NCI-H146 treated with DMSO at 0.1 percent for 48 hours (cell line): ENCODE measurements at regions not wholly inside any gene's neighbourhood (a gene's known extent, or its start where the extent isn't known, plus 50 kb on each side); places are given as distances from the start of the nearest gene placed in this dataset.
"Not testable (repeated sequence)": the region's sequence is repeated elsewhere in the genome, so short reads cannot be mapped to it uniquely, and the experiment has no call there.

ENCODE experiments used
- DNase-seq: peaks from one replicate; lab custom pipeline; 2025; ENCODE audit not compliant: unreplicated experiment; lab: John Stamatoyannopoulos, UW

GRCh38 chr5:23103566-23103965 lies 250.4 kb upstream of the CDH12 start:
- no peak for DNase-seq

- DNase-seq = not testable (repeated sequence)
These were observed 242.3 kb upstream of the CDH12 start for GRCh38 chr5:23095418-23095817.

- no peak for DNase-seq
These were observed 236.1 kb upstream of the CDH12 start for GRCh38 chr5:23089286-23089685.

DNA sequence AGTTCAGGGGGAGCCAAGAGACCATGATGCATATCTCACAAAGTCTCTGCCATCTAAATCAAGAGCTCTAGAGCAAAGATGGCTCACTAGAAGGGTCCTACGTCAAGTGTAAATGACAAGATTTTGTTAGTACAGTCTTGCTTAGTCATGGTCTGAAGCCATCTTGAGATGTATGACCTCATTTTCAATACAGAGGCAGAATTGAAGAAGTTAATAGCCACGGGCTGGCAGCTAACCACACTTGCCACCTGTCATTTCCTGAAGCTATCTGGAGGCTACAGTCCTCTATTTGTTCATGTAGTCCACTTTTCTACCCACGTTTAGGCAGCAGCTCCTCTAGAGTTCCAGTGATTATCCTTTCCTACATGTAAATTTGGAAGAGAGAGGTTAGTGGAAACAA lies 231.7 kb upstream of the CDH12 start:
- DNase-seq = no peak

GRCh38 chr5:23072179-23072578 lies 219.0 kb upstream of the CDH12 start:
- no peak for DNase-seq

GRCh38 chr5:23071682-23072081 lies 218.5 kb upstream of the CDH12 start:
- DNase-seq = no peak

- DNase-seq = no peak
These were observed 211.6 kb upstream of the CDH12 start for GRCh38 chr5:23064710-23065109.

DNA sequence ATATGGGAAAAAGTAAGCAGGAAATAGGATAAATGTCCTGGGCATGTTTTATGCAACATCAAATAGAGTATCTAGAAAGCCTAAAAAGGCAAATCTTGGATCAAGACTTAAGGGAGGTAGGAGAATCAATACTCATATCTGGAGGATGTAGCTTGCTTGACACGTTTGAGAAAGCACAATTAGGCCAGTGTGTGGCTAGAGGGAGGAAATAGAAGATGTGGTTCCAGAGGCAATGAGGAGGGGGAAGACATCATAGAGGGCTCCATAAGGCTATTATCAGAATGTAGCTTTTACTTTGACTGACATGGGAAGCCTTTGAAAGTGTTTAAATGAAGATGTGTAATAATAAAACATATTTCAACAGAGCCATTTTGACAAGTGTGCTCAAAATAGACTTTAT lies 200.7 kb upstream of the CDH12 start:
- DNase-seq = no peak

DNA sequence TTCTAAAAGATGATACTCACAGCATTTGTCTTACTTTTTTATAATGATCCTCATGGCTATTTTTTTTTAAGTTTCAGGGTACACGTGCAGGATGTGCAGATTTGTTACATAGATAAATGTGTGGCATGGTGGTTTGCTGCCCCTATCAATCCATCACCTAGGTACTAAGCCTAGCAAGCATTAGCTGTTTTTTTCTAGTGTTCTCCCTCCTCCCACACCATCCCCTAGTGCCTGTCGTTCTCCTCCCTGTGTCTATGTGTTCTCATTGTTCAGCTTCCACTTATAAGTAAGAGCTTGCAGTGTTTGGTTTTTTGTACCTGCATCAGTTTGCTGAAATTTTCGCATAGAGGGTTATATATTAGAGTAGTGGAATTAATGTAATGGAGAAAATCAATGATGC lies 189.1 kb upstream of the CDH12 start:
- DNase-seq = no peak

- DNase-seq = no peak
These were observed 182.5 kb upstream of the CDH12 start for GRCh38 chr5:23035555-23036090.

DNA sequence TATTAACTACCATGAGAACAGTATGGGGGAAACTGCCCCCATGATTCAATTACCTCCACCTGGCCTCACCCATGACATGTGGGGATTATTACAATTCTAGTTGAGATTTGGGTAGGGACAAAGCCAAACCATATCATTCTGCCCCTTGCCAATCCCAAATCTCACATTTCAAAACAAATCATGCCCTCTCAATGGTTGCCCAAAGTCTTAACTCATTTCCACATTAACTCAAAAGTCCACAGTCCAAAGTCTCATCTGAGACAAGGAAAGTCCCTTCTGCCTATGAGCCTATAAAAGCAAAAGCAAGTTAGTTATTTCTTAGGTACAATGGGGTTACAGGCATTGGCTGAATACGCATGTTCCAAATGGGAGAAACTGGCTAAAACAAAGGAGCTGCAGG lies 180.7 kb upstream of the CDH12 start:
- no peak for DNase-seq

- no peak for DNase-seq
These were observed 176.1 kb upstream of the CDH12 start for GRCh38 chr5:23029290-23029689.

DNA sequence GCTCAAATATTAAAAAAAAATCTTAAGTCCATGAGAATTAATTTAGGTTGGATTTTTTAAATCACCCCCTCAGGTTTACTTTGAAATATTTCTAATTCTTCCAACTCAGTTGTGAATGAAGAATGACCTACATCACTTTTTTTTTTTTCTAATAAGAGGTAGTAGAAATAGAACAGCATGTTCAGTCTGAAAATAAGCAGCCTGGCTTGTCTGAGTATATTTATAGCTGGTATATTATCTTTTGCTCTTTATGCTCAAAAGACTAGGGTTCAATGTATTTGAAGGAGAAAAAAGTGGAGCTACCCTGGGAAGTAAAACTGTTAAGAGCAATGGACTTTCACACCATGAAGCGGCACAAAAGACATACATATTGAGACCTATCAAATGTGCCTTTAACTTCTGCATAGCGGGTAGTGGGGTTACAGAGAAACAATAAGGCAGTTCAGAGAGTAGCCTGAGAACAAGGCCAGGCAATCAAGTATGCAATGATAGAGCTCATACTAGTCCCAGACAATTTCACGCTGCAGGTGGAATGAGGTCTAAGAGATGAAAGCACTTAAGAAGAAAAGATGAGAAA lies 175.4 kb upstream of the CDH12 start:
- DNase-seq = no peak

GRCh38 chr5:23027830-23028229 lies 174.7 kb upstream of the CDH12 start:
- no peak for DNase-seq

DNA sequence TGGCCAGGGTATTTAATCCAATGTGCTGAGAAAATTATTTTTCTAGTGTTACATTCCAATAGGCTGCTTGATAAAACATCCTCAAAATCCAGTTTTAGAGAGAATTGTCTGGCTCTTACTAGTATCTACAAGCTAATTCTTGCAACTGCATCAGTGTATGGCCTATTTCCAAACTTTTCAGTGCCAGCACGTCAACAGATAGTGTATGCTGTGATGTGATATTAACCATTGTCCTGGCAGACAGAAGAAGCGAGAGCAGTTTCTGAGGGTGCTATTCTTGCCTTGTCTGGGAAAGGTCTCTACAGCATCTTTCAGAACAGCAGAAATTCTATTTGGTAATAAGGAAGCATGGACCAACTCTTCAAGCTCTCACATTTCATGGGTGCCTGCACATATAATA lies 174.2 kb upstream of the CDH12 start:
- no peak for DNase-seq

DNA sequence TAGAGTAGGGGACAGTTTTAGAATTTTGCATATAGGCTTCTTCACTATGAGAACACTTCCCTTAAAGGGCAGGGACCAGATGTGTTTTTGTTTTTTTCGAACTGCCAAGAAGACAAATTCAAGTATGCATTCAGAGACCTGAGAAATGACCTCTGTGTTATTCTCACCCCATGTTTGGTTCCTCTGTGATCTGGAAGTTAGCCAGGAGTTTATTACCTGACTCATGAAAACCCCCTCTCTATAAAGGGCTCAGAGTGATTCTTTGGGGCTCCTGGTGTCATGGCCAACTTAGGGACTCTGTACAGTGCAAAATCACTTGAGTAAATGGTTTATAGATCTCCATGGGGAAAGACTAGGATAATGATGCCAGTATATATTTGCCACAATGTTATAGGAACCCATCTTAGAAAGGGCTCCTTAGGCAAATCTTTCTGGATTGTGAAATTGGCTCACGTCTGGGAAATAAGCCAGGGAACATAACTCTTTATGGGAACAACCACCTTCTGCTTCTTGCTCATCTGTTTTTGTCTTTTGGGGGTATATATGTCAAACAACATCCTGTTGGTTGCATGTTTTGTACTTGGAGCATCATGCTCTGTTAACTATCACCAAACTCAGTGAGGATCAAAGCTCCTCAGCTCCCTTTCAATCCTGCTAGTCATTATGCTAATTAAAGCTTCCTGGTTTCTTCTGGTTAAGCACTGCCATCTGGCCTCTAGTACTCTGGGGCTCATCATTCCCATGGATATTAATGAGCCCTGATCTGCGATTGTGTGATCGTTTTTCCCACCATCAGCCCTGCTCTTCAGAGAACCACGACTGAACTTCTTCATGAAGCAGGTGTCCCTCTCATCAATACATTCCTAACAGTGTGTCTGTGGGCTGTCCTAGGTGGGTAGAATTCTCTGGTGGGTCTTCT lies 173.4 kb upstream of the CDH12 start:
- no peak for DNase-seq

DNA sequence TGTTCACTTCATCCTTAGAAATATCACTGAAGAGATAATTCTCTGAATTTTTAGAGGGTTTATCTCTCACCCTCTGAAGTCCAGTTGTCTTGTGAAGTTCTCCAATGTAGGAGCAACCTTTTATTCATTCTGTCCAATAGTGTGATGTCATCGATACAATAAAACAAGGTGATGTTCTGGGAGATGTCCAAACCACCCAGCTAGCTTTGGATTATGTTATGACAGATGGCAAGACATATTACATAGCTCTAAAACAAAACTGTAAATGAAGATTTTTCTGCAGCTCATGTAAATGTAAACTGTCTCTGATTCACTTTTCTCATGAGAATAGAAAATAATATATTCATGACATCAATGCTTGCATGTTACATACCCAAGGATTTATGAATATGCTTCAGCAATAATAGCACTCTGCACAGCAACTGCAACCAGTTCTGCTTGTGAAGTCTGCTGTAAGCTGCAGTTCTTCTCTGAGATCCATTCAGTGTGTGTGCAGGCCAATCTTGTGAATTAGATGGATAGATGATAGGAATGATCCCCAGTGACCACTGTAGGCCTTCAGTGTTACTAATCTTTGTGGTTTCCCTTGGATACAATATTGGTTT lies 172.6 kb upstream of the CDH12 start:
- no peak for DNase-seq

DNA sequence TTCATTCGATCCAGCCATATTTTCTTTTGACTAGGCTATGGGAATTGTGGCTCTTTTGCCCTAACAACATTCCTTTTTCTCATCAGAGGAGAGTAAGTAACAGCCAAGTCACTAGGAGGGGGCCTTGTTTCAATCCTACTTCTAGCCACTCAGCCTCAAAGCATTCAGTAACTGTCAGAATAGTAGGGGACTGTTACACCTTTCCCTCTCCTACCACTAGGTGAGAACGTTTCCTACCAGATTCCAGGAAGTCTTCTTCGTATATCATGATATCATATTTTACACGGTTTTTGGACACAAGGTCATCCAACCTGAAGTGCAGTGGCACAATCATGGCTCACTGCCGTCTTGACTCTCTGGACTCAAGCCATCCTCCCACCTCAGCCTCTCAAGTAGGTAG lies 171.3 kb upstream of the CDH12 start:
- no peak for DNase-seq

DNA sequence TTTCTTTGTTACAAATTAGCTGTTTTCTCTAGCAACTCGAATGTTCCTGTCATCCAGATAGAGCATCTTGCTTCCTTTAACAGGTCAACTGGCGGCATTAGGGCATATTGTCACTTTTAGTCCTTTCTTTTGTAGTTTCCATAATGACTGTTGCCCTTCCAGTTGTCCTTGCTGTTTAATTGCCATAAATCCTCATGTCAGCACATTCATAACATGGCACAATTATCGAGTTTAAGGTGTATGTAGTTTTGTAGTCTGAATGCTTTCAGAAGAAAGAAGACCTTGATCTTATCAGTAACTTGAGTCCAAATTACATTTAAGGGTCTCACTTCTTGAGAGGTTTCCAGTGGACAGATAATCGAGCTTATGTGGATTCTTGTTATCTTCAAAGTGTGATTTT lies 161.7 kb upstream of the CDH12 start:
- no peak for DNase-seq

- no peak for DNase-seq
These were observed 161.1 kb upstream of the CDH12 start for GRCh38 chr5:23014266-23014665.

DNA sequence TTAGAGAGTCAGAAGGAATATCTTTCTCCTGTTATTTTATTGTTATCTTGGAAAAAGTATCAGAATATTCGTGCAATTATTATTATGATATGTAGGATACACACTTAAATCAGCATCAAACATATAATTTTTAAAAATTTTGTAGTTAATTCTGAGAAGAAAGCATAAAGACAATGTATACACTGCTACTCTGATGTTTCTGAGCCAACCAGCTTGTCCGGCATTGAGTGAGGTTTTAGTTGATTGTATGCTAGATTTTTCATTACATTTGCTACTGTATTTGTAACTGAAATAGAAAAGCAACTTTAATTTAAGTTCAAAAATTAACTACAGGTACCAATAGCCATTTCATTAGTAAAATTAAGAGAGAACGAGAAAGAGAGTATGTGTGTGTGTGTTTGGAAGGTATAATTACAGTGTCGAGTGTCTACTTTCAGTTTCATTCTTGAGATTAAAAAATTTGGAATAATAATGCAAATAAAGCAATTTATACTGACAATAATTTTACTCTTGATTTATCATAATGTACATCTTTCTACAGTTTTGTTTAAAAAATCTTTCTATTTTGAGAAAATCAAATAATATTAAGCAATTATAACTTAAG lies 160.4 kb upstream of the CDH12 start:
- no peak for DNase-seq

- DNase-seq = no peak
These were observed 159.7 kb upstream of the CDH12 start for GRCh38 chr5:23012842-23013241.
